ENCODE measurements at regions not wholly inside any gene's neighbourhood (a gene's known extent, or its start where the extent isn't known, plus 50 kb on each side); places are given as distances from the start of the nearest gene placed in this dataset.

DNA sequence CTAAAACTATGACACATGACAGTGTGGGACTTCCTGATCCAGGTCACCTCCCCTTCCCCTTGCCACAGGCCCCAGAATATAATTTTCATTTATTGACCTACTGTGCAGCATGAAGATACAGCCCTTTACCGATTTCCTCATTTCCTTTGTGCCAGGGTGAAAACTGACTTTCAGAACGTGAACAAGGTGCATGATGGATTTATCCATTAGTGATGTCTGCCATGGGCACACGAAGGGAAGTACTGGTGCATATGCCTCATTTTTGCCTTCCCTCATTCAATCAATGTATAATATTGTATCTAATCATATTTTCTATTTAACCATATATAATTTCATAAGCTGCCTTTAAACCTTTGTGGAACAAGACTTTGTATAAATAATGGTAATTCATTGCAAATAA is 144.4 kb upstream of the WNT4 start:
- ChIA-PET POLR2A (ENCODE audit: partially characterized antibody) (no interaction called here), CTCF (ENCODE audit: partially characterized antibody) (interaction anchor here (0.8 to 4.4 kb wide), 14 partner anchors 9 to 156 kb away, joined by 3 to 28 read pairs (median 5); no protein-coding TSS in a partner anchor)
- H4K8ac ChIP-seq (ENCODE audit: extremely low read depth, insufficient read depth, low read length), result no peak overlapping the region
- H3K27me3 ChIP-seq (replicated peaks in 1 of 4; ENCODE audit: control insufficient read depth in 3 of 4, extremely low read depth in 1 of 4, insufficient read depth in 3 of 4, low read length in 3 of 4), result no peaks in the 10 kb centered on the region; a peak in 1 of 7 replicates
- no peak overlapping the region for H3K4me3 ChIP-seq (ENCODE audit: extremely low read depth in 1 of 4, insufficient read depth in 2 of 4, low read depth in 3 of 4, low read length in 4 of 4)
- no peaks in the 10 kb centered on the region for H3K36me3 ChIP-seq (ENCODE audit: control insufficient read depth in 2 of 4, insufficient read depth in 4 of 4, low read length in 3 of 4)
- no peak overlapping the region for H2BK5ac ChIP-seq (ENCODE audit: low read depth, low read length)
- H2BK12ac ChIP-seq (ENCODE audit: low read depth, low read length), result no peak overlapping the region
- H3K4me2 ChIP-seq (ENCODE audit: insufficient read depth in 1 of 2, low read depth in 2 of 2, low read length in 2 of 2), result no peak overlapping the region
- peaks cover 0 to 5% (median 2%) of the 10 kb centered on the region in 4 experiments; a peak in 2 of 7 replicates for H3K4me1 ChIP-seq (replicated peaks in 1 of 4; ENCODE audit: control insufficient read depth in 3 of 4, insufficient read depth in 4 of 4, low read length in 3 of 4)
- no peak for FAIRE-seq
- H3K18ac ChIP-seq (ENCODE audit: extremely low read depth, low read length), result no peak overlapping the region
- DNase-seq (ENCODE audit: low read depth in 1 of 2, low spot score in 2 of 2), result no peak
- 77% methylated on average over 3 of the region's 3 CpGs; no CpG with 5 or more reads in 1 of the 2 experiments for WGBS, 2 experiments (ENCODE audit: extremely low coverage in 1 of 2, insufficient coverage in 1 of 2, insufficient read length in 1 of 2, insufficient replicate concordance in 2 of 2, low coverage in 1 of 2, low lambda C conversion rate in 2 of 2, missing lambda C conversion rate in 1 of 2)
- H2BK15ac ChIP-seq (ENCODE audit: low read length), result no peak overlapping the region
- no peak overlapping the region for H3K23ac ChIP-seq (ENCODE audit: insufficient read length)
- H2AK5ac ChIP-seq (ENCODE audit: low read depth, low read length), result no peak overlapping the region
- H4K91ac ChIP-seq (replicated peaks; ENCODE audit: insufficient read length, low read length), result no peak overlapping the region
- no peaks in the 10 kb centered on the region for H3K9me3 ChIP-seq (ENCODE audit: insufficient read depth in 2 of 2, low read depth in 1 of 2, low read length in 1 of 2)
- no peak overlapping the region for H2AFZ ChIP-seq (ENCODE audit: low read length)
- H3K9ac ChIP-seq (replicated peaks in 1 of 4; ENCODE audit: extremely low read depth in 1 of 4, low read depth in 3 of 4, low read length in 3 of 4), result no peak overlapping the region
- no peak overlapping the region for H3K14ac ChIP-seq (ENCODE audit: insufficient read length)
- H3K23me2 ChIP-seq (ENCODE audit: low read depth, low read length), result peaks cover 4% of the 10 kb centered on the region; the same call in 1 of the 2 replicates
- no peaks in the 10 kb centered on the region for H3K79me2 ChIP-seq (ENCODE audit: control insufficient read depth in 1 of 2, insufficient read depth in 2 of 2, low read length in 2 of 2)
- TF ChIP-seq SUZ12 (IDR thresholded peaks at IDR 0.05; ENCODE audit: low read length) (no peak), USF2 (IDR thresholded peaks at IDR 0.05; ENCODE audit: low read length) (no peak), SIX5 (IDR thresholded peaks at IDR 0.05; ENCODE audit: low read depth, low read length) (no peak), TEAD4 (IDR thresholded peaks at IDR 0.05; ENCODE audit: low read depth, low read length) (no peak), POLR2AphosphoS5 (IDR thresholded peaks at IDR 0.05; ENCODE audit: low read depth, low read length) (no peak), MAFK (IDR thresholded peaks at IDR 0.05; ENCODE audit: low read depth, low read length) (no peak), KDM1A (IDR thresholded peaks at IDR 0.05; ENCODE audit: borderline replicate concordance, low read length) (no peak), GTF2F1 (IDR thresholded peaks at IDR 0.05; ENCODE audit: borderline replicate concordance, low read depth, low read length) (no peak), ATF2 (IDR thresholded peaks at IDR 0.05; ENCODE audit: low read length) (no peak), POLR2A (IDR thresholded peaks at IDR 0.05; ENCODE audit: control extremely low read depth in 1 of 2, low read depth in 2 of 2, low read length in 2 of 2) (no peak), EP300 (IDR thresholded peaks at IDR 0.05; ENCODE audit: borderline replicate concordance in 1 of 2, low read depth in 2 of 2, low read length in 2 of 2) (no peak), BACH1 (IDR thresholded peaks at IDR 0.05; ENCODE audit: low read length) (no peak)
- no peak overlapping the region for H2BK120ac ChIP-seq (replicated peaks; ENCODE audit: low read depth, low read length)
- H2BK20ac ChIP-seq (ENCODE audit: low read length), result no peak overlapping the region
- no peak overlapping the region for H3K56ac ChIP-seq (replicated peaks; ENCODE audit: insufficient read length, low read depth, low read length)
- no peak overlapping the region for H3K4ac ChIP-seq (replicated peaks; ENCODE audit: insufficient read length, low read depth, low read length)
- H4K20me1 ChIP-seq (replicated peaks in 1 of 2; ENCODE audit: control insufficient read depth in 1 of 2, insufficient read depth in 2 of 2, low read length in 2 of 2), result no peaks in the 10 kb centered on the region
- H3K79me1 ChIP-seq (ENCODE audit: low read depth, low read length), result no peaks in the 10 kb centered on the region
- H4K5ac ChIP-seq (ENCODE audit: insufficient read length, low read depth, low read length), result no peak overlapping the region
- no peak overlapping the region for H3K27ac ChIP-seq (ENCODE audit: low read depth, low read length)

All from H1 (cell line).